Smooth muscle cell (in vitro differentiated cells): ENCODE measurements at regions not wholly inside any gene's neighbourhood (a gene's known extent, or its start where the extent isn't known, plus 50 kb on each side); places are given as distances from the start of the nearest gene placed in this dataset.

Source experiments
- DNase-seq: peaks from one replicate; lab custom pipeline; 2025; ENCODE audit not compliant: unreplicated experiment; lab: John Stamatoyannopoulos, UW
- H2AFZ ChIP-seq: fragments of 200-600 bp; sonication (generic); 2 replicates; pipeline ENCODE4 v1.6.0; 2016; ENCODE audit warnings: antibody characterized with exemption, low read depth, mild to moderate bottlenecking
- H3F3A ChIP-seq: fragments of 200-600 bp; sonication (generic); 2 replicates; pipeline ENCODE4 v1.6.0; 2017; ENCODE audit warnings: antibody characterized with exemption, low read depth
- H3K27ac ChIP-seq: fragments of 200-600 bp; sonication (generic); 2 replicates; pipeline ENCODE4 v1.5.1; 2016; ENCODE audit warnings: low read depth, mild to moderate bottlenecking
- H3K27me3 ChIP-seq: fragments of 200-600 bp; sonication (generic); 2 replicates; pipeline ENCODE4 v1.6.1; 2016; ENCODE audit warnings: low read depth, mild to moderate bottlenecking
- H3K36me3 ChIP-seq: fragments of 200-600 bp; sonication (generic); 2 replicates; pipeline ENCODE4 v1.5.1; 2016; ENCODE audit warnings: low read depth
- H3K4me1 ChIP-seq: fragments of 200-600 bp; sonication (generic); 2 replicates; pipeline ENCODE4 v1.5.1; 2016; ENCODE audit warnings: low read depth
- H3K4me2 ChIP-seq: fragments of 200-600 bp; sonication (generic); 2 replicates; pipeline ENCODE4 v1.6.0; 2016; ENCODE audit warnings: mild to moderate bottlenecking
- H3K4me3 ChIP-seq: fragments of 200-600 bp; sonication (generic); 2 replicates; pipeline ENCODE4 v1.5.1; 2016; ENCODE audit warnings: mild to moderate bottlenecking
- H3K79me2 ChIP-seq: fragments of 200-600 bp; sonication (generic); 2 replicates; pipeline ENCODE4 v1.6.0; 2016; ENCODE audit warnings: low read depth, mild to moderate bottlenecking
- H3K9ac ChIP-seq: fragments of 200-600 bp; sonication (generic); 2 replicates; pipeline ENCODE4 v1.6.0; 2016; ENCODE audit warnings: low read depth
- H3K9me3 ChIP-seq: fragments of 200-600 bp; sonication (generic); replicated peaks from 2 replicates; pipeline ENCODE4 v1.5.1; 2016; ENCODE audit warnings: low read depth
- H4K20me1 ChIP-seq: fragments of 200-600 bp; sonication (generic); 2 replicates; pipeline ENCODE4 v1.6.0; 2016; ENCODE audit warnings: low read depth
- CTCF ChIP-seq: fragments of 200-600 bp; sonication (generic); IDR thresholded peaks from 2 replicates; pipeline ENCODE4 v1.5.1; 2017; ENCODE audit warnings: borderline replicate concordance, mild to moderate bottlenecking, antibody characterized with exemption; ENCODE audit not compliant: insufficient read depth, poor library complexity, severe bottlenecking

DNA sequence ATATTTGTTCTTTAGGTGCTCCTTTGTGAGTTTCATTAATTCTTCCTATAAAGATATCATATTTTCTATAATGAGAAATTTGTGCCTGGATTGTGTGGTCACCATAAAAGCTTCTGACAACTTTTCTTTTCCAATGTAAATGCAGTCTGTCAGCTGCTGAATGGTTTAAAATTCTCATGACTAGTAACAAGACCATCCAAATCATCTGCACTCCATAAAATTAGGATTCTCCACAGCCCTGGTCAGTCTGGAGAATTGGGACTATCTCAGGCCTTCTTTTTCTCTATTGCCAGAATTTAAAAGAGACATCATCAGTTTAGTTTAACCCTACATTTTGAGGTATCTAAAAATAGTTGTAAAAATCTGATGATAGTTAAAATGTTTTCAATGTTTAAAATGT lies 180.9 kb downstream of the DTWD1 start:
- no peaks in the 10 kb centered on the region for H3K9me3 ChIP-seq
- H3K4me2 ChIP-seq = no peak overlapping the region
- H3F3A ChIP-seq = no peaks in the 10 kb centered on the region
- H2AFZ ChIP-seq = no peak overlapping the region
- H4K20me1 ChIP-seq = no peaks in the 10 kb centered on the region
- no peak overlapping the region for H3K4me3 ChIP-seq
- no peak for TF ChIP-seq CTCF
- no peaks in the 10 kb centered on the region for H3K4me1 ChIP-seq
- no peaks in the 10 kb centered on the region for H3K36me3 ChIP-seq
- no peaks in the 10 kb centered on the region for H3K27me3 ChIP-seq
- no peak overlapping the region for H3K9ac ChIP-seq
- no peak for DNase-seq
- no peak overlapping the region for H3K27ac ChIP-seq
- H3K79me2 ChIP-seq = no peaks in the 10 kb centered on the region
